ENCODE measurements at regions not wholly inside any gene's neighbourhood (a gene's known extent, or its start where the extent isn't known, plus 50 kb on each side); places are given as distances from the start of the nearest gene placed in this dataset.

- no peak for TF ChIP-seq REST (IDR thresholded peaks at IDR 0.05)
- TF ChIP-seq RXRA (IDR thresholded peaks at IDR 0.05), result no peak
- TF ChIP-seq CTCF (IDR thresholded peaks at IDR 0.05; ENCODE audit: low read depth, low read length, missing input control), result no peak
- TF ChIP-seq RAD21 (IDR thresholded peaks at IDR 0.05), result no peak
- TF ChIP-seq MAX (IDR thresholded peaks at IDR 0.05), result no peak
- no peak for TF ChIP-seq SP1 (IDR thresholded peaks at IDR 0.05)
- TF ChIP-seq FOXA1 (IDR thresholded peaks at IDR 0.05), result no peak
- TF ChIP-seq TAF1 (conservative IDR thresholded peaks at IDR 0.05), result no peak
- no peak for TF ChIP-seq YY1 (IDR thresholded peaks at IDR 0.05)
- no peak for TF ChIP-seq NR2F2 (IDR thresholded peaks at IDR 0.05)
These were observed 573.0 kb upstream of the AUTS2 start for GRCh38 chr7:69025249-69025648.
